Keratinocyte (primary cell): ENCODE measurements at regions not wholly inside any gene's neighbourhood (a gene's known extent, or its start where the extent isn't known, plus 50 kb on each side); places are given as distances from the start of the nearest gene placed in this dataset.

Experiments used
- DNase-seq: peaks from one replicate; pipeline ENCODE4 v3.0.0-alpha.2; 2011; ENCODE audit warnings: low read depth, missing footprints, low spot score
- FAIRE-seq: peaks from 2 replicates; lab custom pipeline; 2011; peaks lifted over from hg19 to GRCh38; lab: Jason Lieb, UNC
- H2AFZ ChIP-seq: 2 replicates; pipeline ENCODE4 v1.6.0; 2012; ENCODE audit warnings: low read length, control low read depth, inconsistent platforms; ENCODE audit not compliant: control insufficient read depth
- H3K27ac ChIP-seq: 2 replicates; pipeline ENCODE4 v1.5.1; 2011; ENCODE audit warnings: low read length; ENCODE audit not compliant: control insufficient read depth, insufficient read depth
- H3K27me3 ChIP-seq: 3 replicates; pipeline ENCODE4 v1.6.0; 2011; ENCODE audit warnings: low read length; ENCODE audit not compliant: control insufficient read depth, insufficient read depth; ENCODE audit errors: extremely low read depth
- H3K36me3 ChIP-seq, 2 experiments: 2 replicates in 1 of 2; 3 replicates in 1 of 2; pipeline ENCODE4 v1.5.1; 2011; ENCODE audit warnings: low read length in 2 of 2, mild to moderate bottlenecking in 1 of 2; ENCODE audit not compliant: control insufficient read depth in 2 of 2, insufficient read depth in 2 of 2; ENCODE audit errors: extremely low read depth in 1 of 2
- H3K4me1 ChIP-seq: 3 replicates; pipeline ENCODE4 v1.5.1; 2011; ENCODE audit warnings: low read length; ENCODE audit not compliant: control insufficient read depth, insufficient read depth; ENCODE audit errors: extremely low read depth
- H3K4me2 ChIP-seq: 3 replicates; pipeline ENCODE4 v1.6.0; 2011; ENCODE audit warnings: low read depth, low read length; ENCODE audit not compliant: control insufficient read depth, insufficient read depth; ENCODE audit errors: extremely low read depth
- H3K4me3 ChIP-seq, 3 experiments: fragments of 200-600 bp in 1 of 3; sonication (generic) in 1 of 3; 2 replicates in 2 of 3; 3 replicates in 1 of 3; pipeline ENCODE4 v1.5.1; 2011 to 2016; ENCODE audit warnings: low read length in 3 of 3, mild to moderate bottlenecking in 3 of 3, control low read depth in 2 of 3, inconsistent platforms in 1 of 3, low read depth in 1 of 3, mixed read lengths in 1 of 3, mixed run types in 1 of 3, moderate library complexity in 1 of 3; ENCODE audit not compliant: control insufficient read depth in 2 of 3, insufficient read depth in 2 of 3; ENCODE audit errors: extremely low read depth in 1 of 3
- H3K79me2 ChIP-seq: 2 replicates; pipeline ENCODE4 v1.6.0; 2012; ENCODE audit warnings: low read length; ENCODE audit not compliant: control insufficient read depth, insufficient read depth
- H3K9ac ChIP-seq: 3 replicates; pipeline ENCODE4 v1.6.0; 2011; ENCODE audit warnings: low read length; ENCODE audit not compliant: control insufficient read depth, insufficient read depth; ENCODE audit errors: extremely low read depth
- H3K9me1 ChIP-seq: 3 replicates; pipeline ENCODE4 v1.6.0; 2011; ENCODE audit warnings: low read length; ENCODE audit not compliant: control insufficient read depth, insufficient read depth; ENCODE audit errors: extremely low read depth
- H3K9me3 ChIP-seq: 2 replicates; pipeline ENCODE4 v1.5.1; 2012; ENCODE audit warnings: low read depth, low read length; ENCODE audit not compliant: control insufficient read depth
- H4K20me1 ChIP-seq: 3 replicates; pipeline ENCODE4 v1.6.0; 2011; ENCODE audit warnings: low read length; ENCODE audit not compliant: control insufficient read depth, insufficient read depth; ENCODE audit errors: extremely low read depth
- EZH2 ChIP-seq: IDR thresholded peaks from one replicate; pipeline ENCODE4 v1.6.1; 2012; ENCODE audit warnings: inconsistent platforms, mild to moderate bottlenecking, low read length, moderate library complexity
- dilution Hi-C: fragments of 300-500 bp; cut with MboI; formaldehyde crosslinking; loops from one replicate; pipeline ENCODE4 v1.7.0; 2020; ENCODE audit warnings: low sequenced_read_pairs; ENCODE audit not compliant: extremely low pct_ligation_motif_present
- TF ChIP-seq, protein P1 (sequence below), 3 experiments: IDR thresholded peaks in 1 of 3; conservative IDR thresholded peaks in 1 of 3; optimal IDR thresholded peaks in 1 of 3; 2 replicates in 2 of 3; 3 replicates in 1 of 3; pipeline versions ENCODE3 to v1.5.1; 2011; ENCODE audit warnings: low read length in 3 of 3, mild to moderate bottlenecking in 3 of 3, moderate library complexity in 2 of 3, control low read depth in 1 of 3, inconsistent platforms in 1 of 3; ENCODE audit not compliant: insufficient read depth in 2 of 3; ENCODE audit errors: extremely low read depth in 1 of 3

DNA sequence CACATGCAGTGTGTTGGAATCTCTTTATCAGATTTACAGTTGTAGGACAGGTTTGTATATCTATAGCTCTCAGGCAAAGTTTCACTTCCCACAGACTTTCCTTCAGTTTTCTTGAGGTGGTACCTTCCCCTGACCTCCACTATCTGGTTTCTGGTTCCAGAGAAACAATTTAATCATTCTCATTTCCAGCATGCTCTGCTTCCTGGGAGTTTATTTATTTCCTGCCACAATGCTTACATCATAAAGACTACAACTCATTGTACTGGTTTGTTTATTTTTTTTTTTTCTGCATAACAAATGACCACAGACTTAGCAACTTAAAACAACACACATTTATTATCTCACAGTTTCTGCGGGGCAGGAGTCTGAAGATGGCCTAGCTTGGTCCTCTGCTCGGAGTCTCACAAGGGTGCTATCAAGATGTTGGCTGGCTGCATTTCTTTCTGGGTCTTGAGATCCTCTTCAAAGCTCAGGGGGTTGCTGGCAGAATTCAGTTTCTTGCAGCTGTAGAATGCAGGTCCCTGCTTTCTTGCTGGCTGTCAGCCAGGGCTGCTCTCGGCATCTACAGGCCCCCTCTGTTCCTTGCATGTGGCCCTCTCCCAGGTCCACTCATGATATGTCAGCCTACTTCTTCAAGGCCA lies 247.7 kb downstream of the ENC1 start:
- dilution Hi-C loops = no loop called here

GRCh38 chr5:74391410-74391809 lies 249.1 kb downstream of the ENC1 start:
- Histone ChIP-seq H3K9ac (no peak overlapping the region), H3K9me3 (no peaks in the 10 kb centered on the region), H3K4me1 (peaks cover 48% of the 10 kb centered on the region), H3K79me2 (no peaks in the 10 kb centered on the region), H3K36me3 (no peaks in the 10 kb centered on the region), H3K4me2 (no peak overlapping the region), H3K9me1 (no peaks in the 10 kb centered on the region), H3K27ac (no peak overlapping the region), H4K20me1 (no peaks in the 10 kb centered on the region), H2AFZ (no peak overlapping the region), H3K27me3 (no peaks in the 10 kb centered on the region), H3K4me3 (no peak overlapping the region)
- DNase-seq (no peak), FAIRE-seq (no peak)
- dilution Hi-C loops = no loop called here
- no peak for TF ChIP-seq EZH2
- TF ChIP-seq, protein P1, sequence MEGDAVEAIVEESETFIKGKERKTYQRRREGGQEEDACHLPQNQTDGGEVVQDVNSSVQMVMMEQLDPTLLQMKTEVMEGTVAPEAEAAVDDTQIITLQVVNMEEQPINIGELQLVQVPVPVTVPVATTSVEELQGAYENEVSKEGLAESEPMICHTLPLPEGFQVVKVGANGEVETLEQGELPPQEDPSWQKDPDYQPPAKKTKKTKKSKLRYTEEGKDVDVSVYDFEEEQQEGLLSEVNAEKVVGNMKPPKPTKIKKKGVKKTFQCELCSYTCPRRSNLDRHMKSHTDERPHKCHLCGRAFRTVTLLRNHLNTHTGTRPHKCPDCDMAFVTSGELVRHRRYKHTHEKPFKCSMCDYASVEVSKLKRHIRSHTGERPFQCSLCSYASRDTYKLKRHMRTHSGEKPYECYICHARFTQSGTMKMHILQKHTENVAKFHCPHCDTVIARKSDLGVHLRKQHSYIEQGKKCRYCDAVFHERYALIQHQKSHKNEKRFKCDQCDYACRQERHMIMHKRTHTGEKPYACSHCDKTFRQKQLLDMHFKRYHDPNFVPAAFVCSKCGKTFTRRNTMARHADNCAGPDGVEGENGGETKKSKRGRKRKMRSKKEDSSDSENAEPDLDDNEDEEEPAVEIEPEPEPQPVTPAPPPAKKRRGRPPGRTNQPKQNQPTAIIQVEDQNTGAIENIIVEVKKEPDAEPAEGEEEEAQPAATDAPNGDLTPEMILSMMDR (optimal IDR thresholded peaks at IDR 0.05 in 1 of 3, IDR thresholded peaks at IDR 0.05 in 1 of 3, conservative IDR thresholded peaks at IDR 0.05 in 1 of 3; ENCODE audit: extremely low read depth in 1 of 3, insufficient read depth in 2 of 3, low read length in 3 of 3) = no peak

More for the DNA sequence above, 247.7 kb downstream of the ENC1 start:
- Histone ChIP-seq H3K4me3 (no peak overlapping the region), H3K79me2 (no peaks in the 10 kb centered on the region), H3K9ac (no peak overlapping the region), H3K4me1 (peaks cover 37% of the 10 kb centered on the region), H3K36me3 (no peaks in the 10 kb centered on the region), H3K27me3 (no peaks in the 10 kb centered on the region), H3K9me1 (no peaks in the 10 kb centered on the region), H3K9me3 (no peaks in the 10 kb centered on the region), H2AFZ (no peak overlapping the region), H3K27ac (no peak overlapping the region), H4K20me1 (no peaks in the 10 kb centered on the region), H3K4me2 (no peak overlapping the region)
- DNase-seq = no peak
- TF ChIP-seq EZH2 = no peak
- TF ChIP-seq, protein P1 (optimal IDR thresholded peaks at IDR 0.05 in 1 of 3, IDR thresholded peaks at IDR 0.05 in 1 of 3, conservative IDR thresholded peaks at IDR 0.05 in 1 of 3; ENCODE audit: extremely low read depth in 1 of 3, insufficient read depth in 2 of 3, low read length in 3 of 3) = no peak
- FAIRE-seq = no peak
